Caki2 (cell line): ENCODE measurements at regions not wholly inside any gene's neighbourhood (a gene's known extent, or its start where the extent isn't known, plus 50 kb on each side); places are given as distances from the start of the nearest gene placed in this dataset.
A peak's percentile ranks its signal among the peaks of the same experiment; 100 is the strongest.
"Not testable (repeated sequence)": the region's sequence is repeated elsewhere in the genome, so short reads cannot be mapped to it uniquely, and the experiment has no call there.

ENCODE experiments used
- DNase-seq: peaks from one replicate; pipeline ENCODE4 v3.0.0-alpha.2; 2015; ENCODE audit warnings: low read depth
- in situ Hi-C: cut with HindIII; loops from 2 replicates; pipeline ENCODE4 v1.10.0; 2016; ENCODE audit warnings: low sequenced_read_pairs, low pct_unique_long_range_greater_than_20kb, mixed read lengths

- no peak for DNase-seq
- in situ Hi-C loops = no loop called here
Measured at GRCh38 chr2:12549641-12550040, 167.1 kb upstream of the TRIB2 start.

- in situ Hi-C loops = no loop called here
- DNase-seq = no peak
Measured at GRCh38 chr2:12552092-12552491, 164.6 kb upstream of the TRIB2 start.

DNA sequence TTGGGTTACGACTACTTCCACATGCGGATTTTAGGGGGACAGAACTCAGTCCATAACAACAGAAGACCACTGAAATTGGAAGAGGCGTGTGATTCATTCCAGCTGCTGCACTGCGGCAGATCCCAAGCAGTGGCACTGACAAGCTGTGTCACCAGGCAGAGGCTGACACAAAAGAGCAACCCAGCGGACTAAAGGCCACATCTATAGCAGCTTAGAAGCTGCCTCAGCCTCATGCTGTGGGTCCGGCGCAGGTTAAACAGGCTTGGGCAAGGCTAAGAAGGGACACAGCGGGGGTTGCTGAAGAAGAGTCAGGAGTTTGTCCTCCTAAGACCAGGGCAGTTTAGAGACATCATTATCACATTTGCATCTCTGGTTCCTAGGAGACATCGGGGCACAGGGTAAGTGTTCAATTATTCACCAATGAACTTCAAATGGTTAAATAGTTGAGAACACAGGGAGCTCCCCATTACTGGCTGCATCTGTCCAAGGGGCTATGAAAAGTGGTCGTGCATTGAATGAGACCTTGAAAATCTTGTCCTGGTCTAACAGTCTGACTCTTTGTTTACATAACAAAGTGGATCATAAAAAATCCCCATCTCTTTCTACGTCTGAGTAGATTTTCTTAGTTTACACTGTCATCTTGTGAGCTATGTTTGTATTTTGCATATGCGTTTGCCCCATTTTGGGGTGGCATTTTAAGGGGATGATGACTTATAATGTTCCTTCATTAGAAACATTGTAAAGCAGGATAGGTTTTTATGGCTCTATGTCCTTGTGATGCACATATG lies 162.3 kb upstream of the TRIB2 start:
- in situ Hi-C loops = no loop called here
- DNase-seq = no peak

GRCh38 chr2:12555012-12555645 lies 161.6 kb upstream of the TRIB2 start:
- in situ Hi-C loops = no loop called here
- no peak for DNase-seq

DNA sequence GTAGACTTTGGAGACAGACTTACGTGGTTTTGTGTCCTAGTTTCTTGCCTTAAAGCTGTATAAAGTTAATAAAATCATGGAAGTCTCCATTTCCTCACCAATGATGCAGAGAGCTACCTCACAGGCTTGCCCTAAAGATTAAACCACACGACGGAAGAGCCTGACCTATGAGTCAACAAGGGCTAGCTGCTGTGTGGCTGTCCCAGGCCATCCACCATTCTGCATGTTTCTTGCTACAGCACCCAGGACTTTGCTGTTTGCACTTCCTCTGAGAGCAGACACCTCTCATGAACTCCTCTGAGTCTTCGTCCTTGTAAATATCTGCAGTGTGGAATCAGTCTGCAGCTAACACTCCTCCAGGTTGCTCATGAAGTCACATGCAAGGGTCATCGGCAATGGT lies 160.0 kb upstream of the TRIB2 start:
- in situ Hi-C loops = no loop called here
- no peak for DNase-seq

- DNase-seq = no peak
- in situ Hi-C loops = no loop called here
Measured at GRCh38 chr2:12557688-12558087, 159.0 kb upstream of the TRIB2 start.

DNA sequence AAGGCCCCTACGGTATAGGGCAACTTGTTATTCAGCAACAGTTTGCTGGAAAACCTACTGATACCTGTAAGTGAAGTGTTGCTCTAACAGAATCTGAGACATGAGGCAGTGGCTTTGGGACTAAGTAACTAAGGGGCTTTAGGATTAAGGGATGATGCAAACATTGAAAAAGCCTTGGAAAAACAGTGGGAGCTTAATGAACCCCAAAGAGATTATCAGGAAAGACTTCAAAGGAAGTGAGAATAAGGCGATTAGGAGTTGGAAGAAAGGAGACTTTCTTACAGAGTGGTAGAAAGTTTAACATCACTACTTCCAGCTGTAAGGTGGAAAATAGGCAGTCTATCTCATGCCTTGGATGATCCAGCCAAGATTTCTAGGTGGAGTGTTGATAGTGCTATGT lies 158.2 kb upstream of the TRIB2 start:
- in situ Hi-C loops = no loop called here
- DNase-seq = no peak

- in situ Hi-C loops = no loop called here
- DNase-seq = no peak
Measured at GRCh38 chr2:12560618-12561017, 156.1 kb upstream of the TRIB2 start.

DNA sequence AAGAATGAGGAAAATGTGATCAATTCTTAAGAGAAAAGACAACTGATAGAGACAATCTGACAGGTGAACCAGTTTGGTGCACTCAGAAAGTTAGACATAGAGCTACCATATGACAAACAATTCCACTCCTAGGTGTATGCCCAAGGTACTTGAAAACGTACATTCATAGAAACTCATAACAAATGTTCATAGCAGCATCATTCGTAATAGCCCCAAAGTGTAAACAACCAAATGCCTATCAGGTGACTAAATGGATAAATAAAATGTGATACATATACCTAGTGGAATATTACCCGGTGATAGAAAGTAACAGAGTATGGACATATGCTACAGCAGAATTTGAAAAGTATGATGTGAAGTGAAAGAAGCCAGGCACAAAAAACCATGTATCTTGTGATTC lies 149.3 kb upstream of the TRIB2 start:
- no peak for DNase-seq
- in situ Hi-C loops = no loop called here

DNA sequence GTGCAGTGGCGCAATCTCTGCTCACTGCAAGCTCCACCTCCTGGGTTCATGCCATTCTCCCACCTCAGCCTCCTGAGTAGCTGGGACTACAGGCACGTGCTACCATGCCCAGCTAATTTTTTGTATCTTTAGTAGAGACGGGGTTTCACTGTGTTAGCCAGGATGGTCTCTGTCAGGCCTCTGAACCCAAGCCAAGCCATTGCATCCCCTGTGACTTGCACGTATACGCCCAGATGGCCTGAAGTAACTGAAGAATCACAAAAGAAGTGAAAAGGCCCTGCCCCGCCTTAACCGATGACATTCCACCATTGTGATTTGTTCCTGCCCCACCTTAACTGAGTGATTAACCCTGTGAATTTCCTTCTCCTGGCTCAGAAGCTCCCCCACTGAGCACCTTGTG lies 147.2 kb upstream of the TRIB2 start:
- DNase-seq, in situ Hi-C loops: not testable (repeated sequence)

DNA sequence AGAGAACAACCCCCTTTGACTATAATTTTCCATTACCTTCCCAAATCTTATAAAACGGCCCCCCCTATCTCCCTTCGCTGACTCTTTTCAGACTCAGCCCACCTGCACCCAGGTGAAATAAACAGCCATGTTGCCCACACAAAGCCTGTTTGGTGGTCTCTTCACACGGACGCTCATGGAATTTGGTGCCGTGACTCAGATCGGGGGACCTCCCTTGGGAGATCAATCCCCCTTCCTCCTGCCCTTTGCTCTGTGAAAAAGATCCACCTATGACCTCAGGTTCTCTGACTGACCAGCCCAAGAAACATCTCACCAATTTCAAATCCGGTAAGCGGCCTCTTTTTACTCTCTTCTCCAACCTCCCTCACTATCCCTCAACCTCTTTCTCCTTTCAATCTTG lies 146.8 kb upstream of the TRIB2 start:
- DNase-seq, in situ Hi-C loops: not testable (repeated sequence)

GRCh38 chr2:12577091-12577490 lies 139.6 kb upstream of the TRIB2 start:
- DNase-seq = no peak
- in situ Hi-C loops = no loop called here

GRCh38 chr2:12577567-12578253 lies 139.0 kb upstream of the TRIB2 start:
- DNase-seq = no peak
- in situ Hi-C loops = no loop called here

DNA sequence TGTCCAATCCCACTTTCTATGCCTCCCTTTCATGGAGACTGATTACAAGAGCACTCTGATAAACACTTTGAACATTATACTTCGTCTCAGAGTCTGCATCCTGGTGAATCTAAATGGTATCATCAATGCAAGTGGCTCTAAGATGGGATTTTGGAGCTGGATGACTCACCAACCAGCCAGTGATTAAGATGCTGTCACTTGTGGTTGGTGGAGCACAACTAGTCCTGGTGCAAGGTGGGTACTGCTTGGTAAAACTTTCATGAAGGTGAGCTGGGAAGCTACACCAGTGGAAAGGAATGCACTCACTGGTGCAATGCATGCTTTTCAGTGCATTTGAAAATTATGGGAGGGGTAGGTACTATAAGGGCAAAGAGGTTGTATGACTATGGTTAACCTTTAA lies 137.7 kb upstream of the TRIB2 start:
- in situ Hi-C loops = no loop called here
- no peak for DNase-seq

GRCh38 chr2:12584338-12584737 lies 132.4 kb upstream of the TRIB2 start:
- DNase-seq = no peak
- in situ Hi-C loops = no loop called here

GRCh38 chr2:12585784-12586183 lies 131.0 kb upstream of the TRIB2 start:
- DNase-seq = no peak
- in situ Hi-C loops = no loop called here

GRCh38 chr2:12587228-12587627 lies 129.5 kb upstream of the TRIB2 start:
- in situ Hi-C loops = no loop called here
- DNase-seq = no peak

DNA sequence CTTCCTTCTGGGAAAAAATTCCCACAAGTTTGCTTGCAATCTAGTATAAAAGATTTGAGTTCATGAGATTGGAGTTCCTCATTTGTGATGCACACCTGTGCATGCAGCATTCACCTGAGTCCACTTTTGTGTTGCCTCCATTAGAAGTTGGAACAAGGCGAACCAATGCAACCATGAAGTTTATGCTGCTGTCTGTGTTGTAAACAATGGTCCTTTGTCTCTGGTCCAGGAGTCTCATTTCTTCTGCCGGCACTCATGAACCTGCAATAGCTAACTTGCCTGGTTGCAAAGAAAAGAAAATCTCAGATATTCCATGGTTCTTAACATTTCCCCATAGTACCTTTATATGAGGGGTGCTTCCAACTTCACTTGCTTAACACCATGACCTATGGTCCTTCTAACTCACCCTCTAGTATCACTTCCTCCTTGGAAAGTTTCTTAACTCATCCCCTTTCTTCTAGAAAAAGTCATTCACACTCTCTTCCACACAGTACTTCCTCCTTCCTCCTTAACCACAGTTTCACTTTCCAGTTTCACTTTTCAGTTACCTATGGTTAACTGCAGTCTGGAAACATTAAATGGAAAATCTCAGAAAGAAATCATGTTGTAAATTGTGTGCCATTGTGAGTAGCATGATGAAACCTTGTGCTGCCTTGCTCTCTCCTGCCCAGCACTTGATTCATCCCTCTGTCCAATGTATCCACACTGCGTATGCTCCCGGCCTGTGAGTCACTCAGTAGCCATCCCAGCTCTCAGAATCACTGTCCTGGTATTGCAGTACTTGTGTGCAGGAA lies 128.8 kb upstream of the TRIB2 start:
- in situ Hi-C loops = no loop called here
- peak; percentile 36 for DNase-seq

DNA sequence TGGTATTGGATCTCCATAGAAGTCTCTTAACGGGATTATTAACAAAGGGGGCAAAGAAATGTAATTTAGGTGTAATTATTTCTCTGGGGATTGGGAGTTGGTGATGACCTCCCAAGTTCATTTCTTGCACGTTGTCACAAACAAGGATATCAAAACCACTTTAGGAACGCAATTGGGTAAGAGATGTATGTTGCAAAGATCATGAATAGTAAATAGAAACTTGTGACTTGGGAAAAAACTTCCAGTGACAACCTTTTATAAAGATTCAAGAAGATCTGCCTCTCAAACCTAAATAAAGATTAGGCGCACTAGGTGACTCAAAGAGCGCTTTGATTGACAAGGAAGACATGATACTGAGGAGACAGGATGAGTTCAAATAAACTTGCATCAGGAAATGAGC lies 127.8 kb upstream of the TRIB2 start:
- in situ Hi-C loops = no loop called here
- DNase-seq = no peak
